SH-SY5Y (cell line): ENCODE measurements at regions not wholly inside any gene's neighbourhood (a gene's known extent, or its start where the extent isn't known, plus 50 kb on each side); places are given as distances from the start of the nearest gene placed in this dataset.

Experiments used
- GATA2 ChIP-seq: IDR thresholded peaks from 2 replicates; pipeline ENCODE4 v1.6.1; 2011; ENCODE audit warnings: mild to moderate bottlenecking, low read depth, low read length
- GATA3 ChIP-seq: IDR thresholded peaks from 2 replicates; pipeline ENCODE4 v1.6.1; 2011; ENCODE audit warnings: low read depth, mild to moderate bottlenecking, low read length, moderate library complexity

DNA sequence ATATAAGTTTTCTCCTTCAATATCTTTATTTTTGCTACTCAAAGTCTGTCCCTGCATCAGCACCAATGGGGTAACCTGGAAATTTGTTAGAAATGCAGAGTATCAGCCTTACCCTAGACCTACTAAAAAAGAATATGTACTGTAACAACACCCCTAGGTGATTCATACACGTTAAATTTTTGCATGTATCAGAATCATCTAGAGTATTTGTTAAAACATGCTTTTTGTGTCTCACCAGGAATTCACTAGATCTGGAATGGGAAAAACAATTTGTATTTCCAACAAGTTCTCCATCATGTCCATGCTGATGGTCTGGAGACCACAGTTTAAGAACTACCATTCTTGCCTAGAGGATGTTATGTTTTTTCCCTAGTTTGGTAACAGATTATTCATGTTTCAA is 196.0 kb upstream of the EDNRA start:
- no peak for TF ChIP-seq GATA3
- TF ChIP-seq GATA2, result no peak

DNA sequence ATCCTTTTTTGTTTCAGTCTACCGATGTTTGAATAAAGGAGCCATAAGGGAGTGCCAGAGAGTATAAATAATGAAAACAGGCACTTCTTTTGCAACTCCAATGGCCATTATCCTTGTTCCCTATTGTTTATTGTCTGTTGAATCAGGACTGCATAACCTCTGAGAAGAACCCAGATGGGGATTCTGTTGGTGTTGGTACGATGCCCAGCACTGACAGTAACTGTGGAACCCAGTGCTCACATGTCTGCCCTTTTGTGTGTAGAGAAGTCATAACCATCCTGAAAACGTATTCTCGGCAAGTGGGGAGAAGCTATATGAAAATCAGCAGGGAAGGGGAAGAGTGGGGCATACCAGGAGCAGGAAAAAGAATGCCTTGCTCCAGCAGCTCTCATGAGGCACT is 195.1 kb upstream of the EDNRA start:
- TF ChIP-seq GATA2 (no peak), GATA3 (no peak)

DNA sequence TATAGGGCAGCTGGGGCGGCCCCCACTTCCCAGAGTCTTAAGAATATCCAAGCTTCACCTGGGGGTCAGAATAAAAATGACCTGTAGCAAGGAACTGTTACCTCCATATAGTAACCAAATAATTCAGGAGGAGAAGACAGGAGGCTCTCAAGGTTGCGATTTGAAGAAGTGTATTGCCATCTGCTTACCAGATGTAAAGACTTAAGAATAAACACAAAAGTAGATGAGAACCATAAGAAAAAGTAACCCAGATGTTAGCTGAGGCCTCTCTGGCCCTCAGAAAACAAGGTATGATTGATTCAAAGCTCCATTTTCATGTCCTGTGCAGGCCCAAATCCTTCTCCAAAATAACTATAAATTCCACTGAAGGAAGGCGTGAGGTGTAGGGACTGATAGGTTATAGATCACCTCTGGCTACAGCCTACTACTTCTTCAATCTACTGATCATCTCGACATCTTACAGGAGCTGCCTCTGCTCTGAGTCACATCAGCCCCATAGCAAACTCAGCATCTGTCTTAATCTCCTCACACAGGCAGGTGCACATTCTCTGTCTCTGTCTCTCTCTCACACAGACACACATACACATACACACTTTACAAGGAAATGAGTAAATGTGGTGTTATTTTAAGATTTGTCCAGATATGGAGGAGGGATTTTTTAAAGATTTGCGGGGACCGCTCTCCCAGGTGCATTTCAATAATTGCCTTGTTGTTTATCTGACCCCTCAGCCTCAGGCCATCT is 193.9 kb upstream of the EDNRA start:
- TF ChIP-seq GATA2, result no peak
- no peak for TF ChIP-seq GATA3

DNA sequence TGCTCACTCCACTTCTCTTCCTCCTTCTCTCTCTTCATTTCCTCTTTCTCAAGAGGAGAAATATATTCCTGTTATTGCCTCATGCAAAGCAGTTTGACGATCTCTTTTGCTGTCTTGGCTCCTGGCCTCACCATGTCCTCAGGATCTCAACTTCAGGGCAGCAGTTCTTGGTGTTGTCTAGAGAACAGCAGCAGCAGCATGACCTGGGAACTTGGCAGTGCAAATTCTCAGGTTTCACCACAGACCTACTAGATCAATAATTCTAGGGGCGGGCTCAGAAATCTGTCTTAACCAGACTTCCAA is 193.4 kb upstream of the EDNRA start:
- TF ChIP-seq GATA2, result no peak
- no peak for TF ChIP-seq GATA3

DNA sequence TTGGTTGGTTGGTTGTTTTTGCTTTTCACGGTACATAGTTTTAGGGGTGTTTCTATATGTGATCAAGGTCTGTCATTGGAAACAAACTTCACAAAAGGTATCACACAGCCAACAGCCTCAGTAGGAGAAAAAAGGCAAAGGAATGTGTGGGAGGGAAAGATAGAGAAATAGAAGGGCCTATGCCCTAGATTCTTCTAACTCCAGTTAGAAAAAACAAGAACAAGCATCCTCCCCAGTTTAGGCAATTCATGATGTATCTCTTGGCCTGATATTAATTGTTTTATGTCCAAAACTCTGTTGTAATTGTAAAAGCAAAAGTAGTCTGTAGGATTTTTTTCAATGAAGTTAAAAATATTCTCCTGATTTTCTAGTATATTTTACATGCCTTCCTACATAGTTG is 192.4 kb upstream of the EDNRA start:
- TF ChIP-seq GATA2 (no peak), GATA3 (no peak)

DNA sequence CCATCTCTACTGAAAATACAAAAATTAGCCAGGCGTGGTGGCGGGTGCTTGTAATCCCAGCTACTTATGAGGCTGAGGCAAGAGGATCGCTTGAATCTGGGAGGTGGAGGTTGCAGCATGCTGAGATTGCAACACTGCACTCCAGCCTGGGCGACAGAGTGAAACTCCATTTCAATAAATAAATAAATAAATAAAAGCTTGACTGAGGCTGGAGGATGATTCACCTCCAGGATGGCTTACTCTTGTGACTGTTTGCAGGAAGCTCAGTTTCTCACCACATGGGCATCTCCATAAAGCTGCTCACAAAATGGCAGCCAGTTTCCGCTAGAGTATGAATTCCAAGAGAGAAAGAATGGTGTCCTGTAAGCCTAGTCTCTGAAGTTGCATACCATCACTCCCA is 191.7 kb upstream of the EDNRA start:
- TF ChIP-seq GATA3 (no peak), GATA2 (no peak)

DNA sequence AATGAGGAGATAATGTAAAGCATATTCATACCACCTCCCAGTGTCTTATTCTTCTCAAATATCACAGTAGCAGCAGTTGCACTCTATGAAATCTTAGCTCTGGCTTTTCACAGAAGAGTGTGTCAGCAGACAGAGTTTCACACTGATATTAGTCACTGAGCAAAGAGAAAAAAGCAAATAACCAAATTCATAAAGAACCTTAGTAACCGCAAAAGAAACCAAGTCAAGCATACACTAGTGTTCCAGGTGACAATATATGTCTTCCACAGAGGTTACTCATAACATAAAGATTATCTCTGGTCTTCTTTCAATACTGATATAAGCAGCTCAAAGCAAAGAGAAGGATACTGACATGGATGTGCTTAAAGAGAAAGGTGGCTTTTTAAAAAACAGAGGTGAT is 181.7 kb upstream of the EDNRA start:
- TF ChIP-seq GATA2 (no peak), GATA3 (no peak)

DNA sequence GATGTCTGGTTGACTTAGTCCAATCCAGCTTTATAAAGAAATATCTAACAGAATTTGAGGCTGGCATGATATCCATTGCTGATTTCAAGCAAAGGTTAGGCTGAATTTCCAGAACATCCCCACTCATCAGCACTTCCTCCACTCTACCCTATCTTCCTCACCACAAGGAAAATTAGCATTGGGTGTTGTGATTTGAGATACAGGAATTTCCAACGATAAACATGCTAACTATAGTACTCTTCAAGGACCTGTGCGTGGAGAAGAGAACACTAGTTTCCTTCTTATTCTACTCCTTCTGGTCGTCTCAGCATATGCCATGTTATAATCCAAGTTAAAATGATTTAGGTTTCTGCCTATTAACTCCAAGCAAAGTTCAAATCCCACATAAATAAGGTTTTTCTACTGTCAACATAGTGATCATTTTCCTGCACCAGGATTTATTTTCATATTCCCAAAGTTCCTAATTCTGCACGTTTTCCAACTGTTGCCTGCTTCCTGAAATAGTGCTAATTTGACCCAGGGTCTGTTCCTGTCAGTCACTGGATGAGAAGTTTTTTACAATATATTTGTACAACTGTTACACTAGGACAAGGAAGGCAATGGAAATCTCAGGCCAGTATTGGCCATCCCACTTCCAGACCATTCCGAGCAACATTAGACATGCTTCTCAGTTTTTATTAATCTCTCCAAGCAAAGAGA is 177.6 kb upstream of the EDNRA start:
- TF ChIP-seq GATA2, result no peak
- no peak for TF ChIP-seq GATA3

DNA sequence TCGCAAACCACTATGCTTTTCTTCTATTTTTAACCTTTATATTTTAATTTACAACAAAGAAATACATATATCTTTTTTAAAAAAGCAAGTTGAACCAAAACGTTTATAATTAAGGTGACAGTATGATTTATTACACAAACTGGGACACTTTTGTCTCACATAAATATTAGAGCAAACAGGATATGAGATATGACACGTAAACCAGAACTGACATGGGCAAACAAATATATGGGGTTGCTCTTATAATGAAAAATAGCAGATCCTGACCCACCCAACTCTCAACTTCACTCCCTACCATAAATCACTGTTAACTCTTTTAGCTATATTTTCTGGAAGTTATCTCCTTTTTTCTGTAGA is 177.0 kb upstream of the EDNRA start:
- no peak for TF ChIP-seq GATA2
- no peak for TF ChIP-seq GATA3

DNA sequence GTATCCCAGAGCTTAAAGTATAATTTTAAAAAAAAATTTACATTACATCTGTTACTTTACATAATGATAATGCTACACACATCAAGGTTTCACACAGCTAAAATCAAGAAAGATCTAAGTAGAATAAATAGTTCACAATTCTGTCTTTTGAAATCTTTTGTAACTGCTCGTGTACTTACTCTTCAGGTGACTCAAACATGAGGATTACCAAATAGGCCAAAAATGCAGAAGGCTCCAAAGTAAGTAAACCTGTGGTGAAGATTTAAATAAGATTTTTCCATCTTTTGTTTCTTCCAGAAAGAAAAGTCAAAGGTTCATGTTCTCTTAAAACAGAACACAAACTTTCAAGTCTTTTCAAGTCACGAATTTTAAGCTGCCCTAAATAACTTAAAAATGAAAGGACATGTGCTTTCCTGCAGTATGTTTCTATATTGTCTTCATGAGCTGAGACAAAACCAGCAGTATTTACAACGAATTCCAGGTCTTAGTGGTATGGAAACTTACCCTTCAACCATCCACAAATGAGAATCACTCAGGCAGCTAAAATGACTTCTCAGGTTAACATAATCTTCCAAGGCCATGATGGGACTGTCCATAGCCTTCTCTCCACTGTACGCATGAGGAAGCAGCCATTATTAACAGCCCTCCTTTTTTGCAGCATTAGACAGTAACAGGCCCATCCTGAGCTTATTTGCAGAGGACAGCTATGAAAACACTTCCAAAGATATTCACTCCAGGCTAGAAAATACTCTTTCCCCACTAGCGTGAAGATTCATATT is 172.8 kb upstream of the EDNRA start:
- TF ChIP-seq GATA3, result no peak
- no peak for TF ChIP-seq GATA2

DNA sequence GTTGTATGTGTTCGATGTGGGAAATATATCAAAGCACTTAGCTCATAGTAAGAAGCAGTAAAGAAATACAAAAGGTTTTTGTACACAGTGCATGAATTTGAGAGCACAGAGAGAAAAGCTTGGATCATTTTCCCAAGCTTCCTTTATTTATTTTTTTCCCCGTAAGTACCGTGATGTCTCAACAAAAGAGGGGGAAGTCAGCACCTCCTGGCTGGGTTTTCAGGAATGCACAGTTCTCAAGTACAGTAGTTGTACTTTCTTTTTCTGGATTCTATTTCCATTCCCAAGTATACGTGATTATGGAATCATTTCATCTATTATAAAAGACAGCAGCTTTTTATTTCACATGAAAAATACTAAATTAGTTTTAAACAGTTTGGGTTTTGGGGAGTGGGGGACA is 171.5 kb upstream of the EDNRA start:
- TF ChIP-seq GATA2 (no peak), GATA3 (no peak)

DNA sequence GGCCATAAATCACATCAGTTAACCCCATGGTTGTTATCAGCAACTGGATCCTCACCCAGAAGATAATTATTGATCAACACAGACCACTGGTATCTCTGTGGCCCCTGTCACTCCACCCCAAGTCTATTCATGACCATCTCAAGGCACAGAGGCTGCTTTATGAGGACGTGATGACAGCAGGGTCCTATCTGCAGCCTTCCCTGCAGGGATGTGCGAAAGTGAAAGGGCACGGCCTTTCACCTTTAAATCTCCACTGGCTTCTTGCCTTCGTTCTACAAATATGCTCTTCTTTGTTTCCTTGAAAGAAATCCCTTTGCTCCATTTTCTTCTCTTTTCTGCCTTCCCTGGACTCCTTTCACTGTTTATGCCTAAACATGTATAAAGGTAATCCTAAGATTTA is 170.6 kb upstream of the EDNRA start:
- no peak for TF ChIP-seq GATA2
- TF ChIP-seq GATA3, result no peak

DNA sequence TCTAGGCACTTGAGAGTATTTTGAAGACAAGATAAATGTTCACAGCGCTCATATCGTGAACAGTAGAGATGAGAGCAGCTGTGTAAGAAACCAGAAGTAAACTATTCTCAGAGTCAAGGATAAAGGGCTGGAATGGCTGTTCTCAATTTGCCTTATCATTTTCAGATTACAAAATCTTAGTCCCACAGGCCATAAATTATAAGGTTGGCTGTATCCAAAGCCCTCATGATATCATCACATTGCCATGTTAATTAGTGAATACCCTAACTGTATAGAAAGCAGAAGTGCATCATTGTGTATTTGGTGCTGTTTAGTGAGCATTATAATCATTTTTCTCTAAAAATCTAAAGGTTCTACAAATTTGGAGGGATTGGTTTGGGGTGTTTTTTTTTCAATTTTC is 168.9 kb upstream of the EDNRA start:
- no peak for TF ChIP-seq GATA3
- TF ChIP-seq GATA2, result no peak

DNA sequence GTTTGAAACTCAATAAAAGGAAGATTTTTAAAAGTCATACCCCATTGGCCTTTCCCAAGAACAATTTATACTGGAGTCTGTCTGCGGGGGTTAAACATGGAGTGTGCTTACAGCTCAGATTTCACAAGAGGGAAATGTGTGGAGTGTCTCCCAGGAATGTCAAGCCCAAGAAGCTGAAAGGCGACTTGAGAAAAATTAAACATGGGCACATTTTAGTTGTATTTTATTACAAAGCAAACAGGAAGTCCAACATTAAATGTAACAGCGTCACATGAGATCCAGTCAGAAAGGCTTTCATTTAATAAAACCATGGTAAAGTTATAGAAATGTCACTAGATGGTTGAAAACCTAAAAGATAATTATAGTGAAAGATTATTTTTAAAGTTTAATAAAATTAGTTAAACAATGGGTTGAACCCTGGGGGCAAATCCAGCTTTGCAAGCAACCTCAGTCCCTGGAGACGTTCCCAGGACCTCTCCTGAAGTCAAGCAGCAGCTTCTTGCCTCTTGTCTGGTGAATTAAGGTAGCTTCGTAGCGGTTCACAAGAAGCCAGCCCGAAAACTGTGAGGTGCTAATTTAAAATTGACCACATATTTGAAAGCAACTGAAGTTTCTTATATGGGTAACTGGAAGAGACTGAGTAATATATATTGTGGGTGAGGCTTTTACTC is 168.4 kb upstream of the EDNRA start:
- TF ChIP-seq GATA2 (no peak), GATA3 (no peak)
